Mononuclear cell (primary cell): ENCODE measurements at regions not wholly inside any gene's neighbourhood (a gene's known extent, or its start where the extent isn't known, plus 50 kb on each side); places are given as distances from the start of the nearest gene placed in this dataset.
"Not testable (repeated sequence)": the region's sequence is repeated elsewhere in the genome, so short reads cannot be mapped to it uniquely, and the experiment has no call there.

Experiments used
- H3K27me3 ChIP-seq: 2 replicates; pipeline ENCODE4 v1.6.0; 2011; ENCODE audit warnings: low read length, control low read depth; ENCODE audit not compliant: insufficient read depth
- H3K4me1 ChIP-seq: 2 replicates; pipeline ENCODE4 v1.5.1; 2011; ENCODE audit warnings: mild to moderate bottlenecking, low read length, control low read depth; ENCODE audit not compliant: insufficient read depth
- H3K4me3 ChIP-seq: 2 replicates; pipeline ENCODE4 v1.5.1; 2011; ENCODE audit warnings: mild to moderate bottlenecking, low read length, moderate library complexity
- H3K9me3 ChIP-seq: 2 replicates; pipeline ENCODE4 v1.5.1; 2011; ENCODE audit warnings: low read depth, mild to moderate bottlenecking, control low read depth, low read length

- no peaks in the 10 kb centered on the region for H3K27me3 ChIP-seq
- peaks cover 11% of the 10 kb centered on the region for H3K9me3 ChIP-seq
- no peak overlapping the region for H3K4me3 ChIP-seq
- peaks cover 5% of the 10 kb centered on the region for H3K4me1 ChIP-seq
These were observed 75.2 kb upstream of the MAX start for GRCh38 chr14:65177551-65177950.

- not testable (repeated sequence) for H3K27me3 ChIP-seq, H3K4me1 ChIP-seq, H3K4me3 ChIP-seq
- H3K9me3 ChIP-seq = peaks cover 11% of the 10 kb centered on the region
These were observed 76.9 kb upstream of the MAX start for GRCh38 chr14:65179231-65179630.

GRCh38 chr14:65179918-65180724 is 77.8 kb upstream of the MAX start:
- H3K4me3 ChIP-seq = no peak overlapping the region
- peaks cover 11% of the 10 kb centered on the region for H3K9me3 ChIP-seq
- H3K4me1 ChIP-seq = peaks cover 5% of the 10 kb centered on the region
- H3K27me3 ChIP-seq = no peaks in the 10 kb centered on the region

- Histone ChIP-seq H3K9me3 (peaks cover 11% of the 10 kb centered on the region), H3K4me3 (no peak overlapping the region), H3K27me3 (no peaks in the 10 kb centered on the region), H3K4me1 (peaks cover 5% of the 10 kb centered on the region)
These were observed 78.4 kb upstream of the MAX start for GRCh38 chr14:65180725-65181025.

GRCh38 chr14:65184032-65184764 is 81.9 kb upstream of the MAX start:
- peaks cover 5% of the 10 kb centered on the region for H3K4me1 ChIP-seq
- H3K9me3 ChIP-seq = peaks cover 11% of the 10 kb centered on the region
- no peaks in the 10 kb centered on the region for H3K27me3 ChIP-seq
- H3K4me3 ChIP-seq = no peak overlapping the region

- peaks cover 11% of the 10 kb centered on the region for H3K9me3 ChIP-seq
- no peaks in the 10 kb centered on the region for H3K4me1 ChIP-seq
- H3K27me3 ChIP-seq = no peaks in the 10 kb centered on the region
- H3K4me3 ChIP-seq = no peak overlapping the region
These were observed 83.5 kb upstream of the MAX start for GRCh38 chr14:65185829-65186228.

- H3K27me3 ChIP-seq = no peaks in the 10 kb centered on the region
- H3K4me1 ChIP-seq = no peaks in the 10 kb centered on the region
- peaks cover 7% of the 10 kb centered on the region for H3K9me3 ChIP-seq
These were observed 84.6 kb upstream of the MAX start for GRCh38 chr14:65186951-65187350.

GRCh38 chr14:65187421-65188049 is 85.2 kb upstream of the MAX start:
- Histone ChIP-seq H3K27me3 (no peaks in the 10 kb centered on the region), H3K4me3 (no peak overlapping the region), H3K9me3 (peaks cover under 1% of the 10 kb centered on the region), H3K4me1 (no peaks in the 10 kb centered on the region)

More at GRCh38 chr14:65186951-65187350, 84.6 kb upstream of the MAX start:
- no peak overlapping the region for H3K4me3 ChIP-seq

GRCh38 chr14:65190312-65190711 is 88.0 kb upstream of the MAX start:
- Histone ChIP-seq H3K9me3 (no peaks in the 10 kb centered on the region), H3K4me3 (no peak overlapping the region), H3K27me3 (no peaks in the 10 kb centered on the region), H3K4me1 (no peaks in the 10 kb centered on the region)

- no peaks in the 10 kb centered on the region for H3K9me3 ChIP-seq
- H3K27me3 ChIP-seq = no peaks in the 10 kb centered on the region
- H3K4me1 ChIP-seq = no peaks in the 10 kb centered on the region
- H3K4me3 ChIP-seq = no peak overlapping the region
These were observed 89.4 kb upstream of the MAX start for GRCh38 chr14:65191716-65192115.

GRCh38 chr14:65192686-65193085 is 90.4 kb upstream of the MAX start:
- Histone ChIP-seq H3K4me3 (no peak overlapping the region), H3K4me1 (no peaks in the 10 kb centered on the region), H3K27me3 (no peaks in the 10 kb centered on the region), H3K9me3 (no peaks in the 10 kb centered on the region)

- Histone ChIP-seq H3K9me3 (no peaks in the 10 kb centered on the region), H3K4me1 (no peaks in the 10 kb centered on the region), H3K4me3 (no peak overlapping the region), H3K27me3 (no peaks in the 10 kb centered on the region)
These were observed 91.7 kb upstream of the MAX start for GRCh38 chr14:65193916-65194590.

GRCh38 chr14:65195042-65195719 is 92.9 kb upstream of the MAX start:
- Histone ChIP-seq H3K27me3 (no peaks in the 10 kb centered on the region), H3K9me3 (no peaks in the 10 kb centered on the region), H3K4me3 (no peak overlapping the region), H3K4me1 (no peaks in the 10 kb centered on the region)

- no peak overlapping the region for H3K4me3 ChIP-seq
- H3K27me3 ChIP-seq = no peaks in the 10 kb centered on the region
- H3K9me3 ChIP-seq = no peaks in the 10 kb centered on the region
- H3K4me1 ChIP-seq = no peaks in the 10 kb centered on the region
These were observed 96.0 kb upstream of the MAX start for GRCh38 chr14:65198346-65198745.

GRCh38 chr14:65200454-65200853 is 98.1 kb upstream of the MAX start:
- H3K4me3 ChIP-seq = no peak overlapping the region
- no peaks in the 10 kb centered on the region for H3K27me3 ChIP-seq
- H3K9me3 ChIP-seq = no peaks in the 10 kb centered on the region
- peaks cover 17% of the 10 kb centered on the region for H3K4me1 ChIP-seq
